ENCODE measurements at regions not wholly inside any gene's neighbourhood (a gene's known extent, or its start where the extent isn't known, plus 50 kb on each side); places are given as distances from the start of the nearest gene placed in this dataset.

- FAIRE-seq (no peak), DNase-seq (no peak)
- Histone ChIP-seq H3K4me1 (ENCODE audit: control insufficient read depth in 3 of 3, insufficient read depth in 2 of 3, low read depth in 1 of 3, low read length in 2 of 3) (no peaks in the 10 kb centered on the region), H3K27ac (ENCODE audit: low read depth in 1 of 3, low read length in 2 of 3) (no peak overlapping the region), H3K4me3 (ENCODE audit: low read depth in 1 of 3, low read length in 3 of 3) (no peak overlapping the region), H3K9me3 (ENCODE audit: control insufficient read depth in 2 of 2, insufficient read depth in 1 of 2, low read depth in 1 of 2, low read length in 1 of 2) (no peaks in the 10 kb centered on the region), H3K27me3 (ENCODE audit: control insufficient read depth in 3 of 3, insufficient read depth in 3 of 3, low read length in 3 of 3) (no peaks in the 10 kb centered on the region), H3K36me3 (ENCODE audit: control insufficient read depth in 3 of 3, insufficient read depth in 2 of 3, low read depth in 1 of 3, low read length in 3 of 3) (no peaks in the 10 kb centered on the region)
- 65 to 72% (median 66%) methylated on average over 6 of the region's 6 CpGs for WGBS, 3 donors
These were observed 122.7 kb downstream of the ZBTB18 start for GRCh38 chr1:244173769-244174168.

GRCh38 chr1:244174922-244175521 is 123.9 kb downstream of the ZBTB18 start:
- Histone ChIP-seq H3K4me1 (ENCODE audit: control insufficient read depth in 3 of 3, insufficient read depth in 2 of 3, low read depth in 1 of 3, low read length in 2 of 3) (no peaks in the 10 kb centered on the region), H3K27me3 (ENCODE audit: control insufficient read depth in 3 of 3, insufficient read depth in 3 of 3, low read length in 3 of 3) (no peaks in the 10 kb centered on the region), H3K27ac (ENCODE audit: low read depth in 1 of 3, low read length in 2 of 3) (no peak overlapping the region), H3K36me3 (ENCODE audit: control insufficient read depth in 3 of 3, insufficient read depth in 2 of 3, low read depth in 1 of 3, low read length in 3 of 3) (no peaks in the 10 kb centered on the region), H3K9me3 (ENCODE audit: control insufficient read depth in 2 of 2, insufficient read depth in 1 of 2, low read depth in 1 of 2, low read length in 1 of 2) (no peaks in the 10 kb centered on the region), H3K4me3 (ENCODE audit: low read depth in 1 of 3, low read length in 3 of 3) (no peak overlapping the region)
- no peak for DNase-seq
- no peak for FAIRE-seq
- WGBS, 3 donors: 48 to 77% (median 77%) methylated on average over 3 of the region's 3 CpGs

GRCh38 chr1:244176201-244176600 is 125.1 kb downstream of the ZBTB18 start:
- H3K27me3 ChIP-seq (ENCODE audit: control insufficient read depth in 3 of 3, insufficient read depth in 3 of 3, low read length in 3 of 3): no peaks in the 10 kb centered on the region
- H3K4me3 ChIP-seq (ENCODE audit: low read depth in 1 of 3, low read length in 3 of 3): no peak overlapping the region
- H3K36me3 ChIP-seq (ENCODE audit: control insufficient read depth in 3 of 3, insufficient read depth in 2 of 3, low read depth in 1 of 3, low read length in 3 of 3): no peaks in the 10 kb centered on the region
- H3K4me1 ChIP-seq (ENCODE audit: control insufficient read depth in 3 of 3, insufficient read depth in 2 of 3, low read depth in 1 of 3, low read length in 2 of 3): no peaks in the 10 kb centered on the region
- H3K27ac ChIP-seq (ENCODE audit: low read depth in 1 of 3, low read length in 2 of 3): no peak overlapping the region
- H3K9me3 ChIP-seq (ENCODE audit: control insufficient read depth in 2 of 2, insufficient read depth in 1 of 2, low read depth in 1 of 2, low read length in 1 of 2): no peaks in the 10 kb centered on the region
- WGBS, 3 donors: 53 to 74% (median 60%) methylated on average over 3 of the region's 3 CpGs
- no peak for DNase-seq
- FAIRE-seq: no peak

GRCh38 chr1:244180256-244180655 is 129.2 kb downstream of the ZBTB18 start:
- no peak for FAIRE-seq
- Histone ChIP-seq H3K4me3 (ENCODE audit: low read depth in 1 of 3, low read length in 3 of 3) (no peak overlapping the region), H3K4me1 (ENCODE audit: control insufficient read depth in 3 of 3, insufficient read depth in 2 of 3, low read depth in 1 of 3, low read length in 2 of 3) (no peaks in the 10 kb centered on the region), H3K36me3 (ENCODE audit: control insufficient read depth in 3 of 3, insufficient read depth in 2 of 3, low read depth in 1 of 3, low read length in 3 of 3) (no peaks in the 10 kb centered on the region), H3K27me3 (ENCODE audit: control insufficient read depth in 3 of 3, insufficient read depth in 3 of 3, low read length in 3 of 3) (no peaks in the 10 kb centered on the region), H3K27ac (ENCODE audit: low read depth in 1 of 3, low read length in 2 of 3) (no peak overlapping the region), H3K9me3 (ENCODE audit: control insufficient read depth in 2 of 2, insufficient read depth in 1 of 2, low read depth in 1 of 2, low read length in 1 of 2) (no peaks in the 10 kb centered on the region)
- DNase-seq: no peak
- WGBS, 3 donors: 73 to 82% (median 76%) methylated on average over 3 of the region's 3 CpGs

- no peak for FAIRE-seq
- Histone ChIP-seq H3K4me3 (ENCODE audit: low read depth in 1 of 3, low read length in 3 of 3) (no peak overlapping the region), H3K9me3 (ENCODE audit: control insufficient read depth in 2 of 2, insufficient read depth in 1 of 2, low read depth in 1 of 2, low read length in 1 of 2) (no peaks in the 10 kb centered on the region), H3K36me3 (ENCODE audit: control insufficient read depth in 3 of 3, insufficient read depth in 2 of 3, low read depth in 1 of 3, low read length in 3 of 3) (no peaks in the 10 kb centered on the region), H3K27me3 (ENCODE audit: control insufficient read depth in 3 of 3, insufficient read depth in 3 of 3, low read length in 3 of 3) (no peaks in the 10 kb centered on the region), H3K27ac (ENCODE audit: low read depth in 1 of 3, low read length in 2 of 3) (no peak overlapping the region), H3K4me1 (ENCODE audit: control insufficient read depth in 3 of 3, insufficient read depth in 2 of 3, low read depth in 1 of 3, low read length in 2 of 3) (no peaks in the 10 kb centered on the region)
- 90 to 96% (median 95%) methylated on average over 12 of the region's 12 CpGs for WGBS, 3 donors
- DNase-seq: no peak
These were observed 130.8 kb downstream of the ZBTB18 start for GRCh38 chr1:244181867-244182266.

- FAIRE-seq: no peak
- Histone ChIP-seq H3K36me3 (ENCODE audit: control insufficient read depth in 3 of 3, insufficient read depth in 2 of 3, low read depth in 1 of 3, low read length in 3 of 3) (no peaks in the 10 kb centered on the region), H3K4me3 (ENCODE audit: low read depth in 1 of 3, low read length in 3 of 3) (no peak overlapping the region), H3K27me3 (ENCODE audit: control insufficient read depth in 3 of 3, insufficient read depth in 3 of 3, low read length in 3 of 3) (no peaks in the 10 kb centered on the region), H3K9me3 (ENCODE audit: control insufficient read depth in 2 of 2, insufficient read depth in 1 of 2, low read depth in 1 of 2, low read length in 1 of 2) (no peaks in the 10 kb centered on the region), H3K27ac (ENCODE audit: low read depth in 1 of 3, low read length in 2 of 3) (no peak overlapping the region), H3K4me1 (ENCODE audit: control insufficient read depth in 3 of 3, insufficient read depth in 2 of 3, low read depth in 1 of 3, low read length in 2 of 3) (no peaks in the 10 kb centered on the region)
- WGBS, 3 donors: 78 to 82% (median 78%) methylated on average over 7 of the region's 7 CpGs
- no peak for DNase-seq
These were observed 132.0 kb downstream of the ZBTB18 start for GRCh38 chr1:244183037-244183436.

GRCh38 chr1:244186372-244186771 is 135.3 kb downstream of the ZBTB18 start:
- FAIRE-seq: no peak
- Histone ChIP-seq H3K27ac (ENCODE audit: low read depth in 1 of 3, low read length in 2 of 3) (no peak overlapping the region), H3K9me3 (ENCODE audit: control insufficient read depth in 2 of 2, insufficient read depth in 1 of 2, low read depth in 1 of 2, low read length in 1 of 2) (peaks cover 0 to 3% of the 10 kb centered on the region in 2 donors), H3K36me3 (ENCODE audit: control insufficient read depth in 3 of 3, insufficient read depth in 2 of 3, low read depth in 1 of 3, low read length in 3 of 3) (no peaks in the 10 kb centered on the region), H3K4me3 (ENCODE audit: low read depth in 1 of 3, low read length in 3 of 3) (no peak overlapping the region), H3K4me1 (ENCODE audit: control insufficient read depth in 3 of 3, insufficient read depth in 2 of 3, low read depth in 1 of 3, low read length in 2 of 3) (no peaks in the 10 kb centered on the region), H3K27me3 (ENCODE audit: control insufficient read depth in 3 of 3, insufficient read depth in 3 of 3, low read length in 3 of 3) (no peaks in the 10 kb centered on the region)
- DNase-seq: no peak
- 83 to 89% (median 88%) methylated on average over 10 of the region's 10 CpGs for WGBS, 3 donors

- H3K36me3 ChIP-seq (ENCODE audit: control insufficient read depth in 3 of 3, insufficient read depth in 2 of 3, low read depth in 1 of 3, low read length in 3 of 3): no peaks in the 10 kb centered on the region
- peaks cover 0 to 3% of the 10 kb centered on the region in 2 donors for H3K9me3 ChIP-seq (ENCODE audit: control insufficient read depth in 2 of 2, insufficient read depth in 1 of 2, low read depth in 1 of 2, low read length in 1 of 2)
- H3K4me3 ChIP-seq (ENCODE audit: low read depth in 1 of 3, low read length in 3 of 3): no peak overlapping the region
- 92 to 93% (median 93%) methylated on average over 12 of the region's 12 CpGs for WGBS, 3 donors
- H3K27ac ChIP-seq (ENCODE audit: low read depth in 1 of 3, low read length in 2 of 3): no peak overlapping the region
- DNase-seq (no peak), FAIRE-seq (no peak)
- no peaks in the 10 kb centered on the region for H3K27me3 ChIP-seq (ENCODE audit: control insufficient read depth in 3 of 3, insufficient read depth in 3 of 3, low read length in 3 of 3)
- H3K4me1 ChIP-seq (ENCODE audit: control insufficient read depth in 3 of 3, insufficient read depth in 2 of 3, low read depth in 1 of 3, low read length in 2 of 3): no peaks in the 10 kb centered on the region
These were observed 136.2 kb downstream of the ZBTB18 start for GRCh38 chr1:244187310-244187709.

GRCh38 chr1:244191581-244191980 is 140.5 kb downstream of the ZBTB18 start:
- H3K27ac ChIP-seq (ENCODE audit: low read depth in 1 of 3, low read length in 2 of 3): no peak overlapping the region
- FAIRE-seq (no peak), DNase-seq (no peak)
- H3K4me3 ChIP-seq (ENCODE audit: low read depth in 1 of 3, low read length in 3 of 3): no peak overlapping the region
- no peaks in the 10 kb centered on the region for H3K36me3 ChIP-seq (ENCODE audit: control insufficient read depth in 3 of 3, insufficient read depth in 2 of 3, low read depth in 1 of 3, low read length in 3 of 3)
- 79 to 85% (median 83%) methylated on average over 5 of the region's 5 CpGs for WGBS, 3 donors
- H3K4me1 ChIP-seq (ENCODE audit: control insufficient read depth in 3 of 3, insufficient read depth in 2 of 3, low read depth in 1 of 3, low read length in 2 of 3): no peaks in the 10 kb centered on the region
- H3K9me3 ChIP-seq (ENCODE audit: control insufficient read depth in 2 of 2, insufficient read depth in 1 of 2, low read depth in 1 of 2, low read length in 1 of 2): peaks cover 0 to 3% of the 10 kb centered on the region in 2 donors
- H3K27me3 ChIP-seq (ENCODE audit: control insufficient read depth in 3 of 3, insufficient read depth in 3 of 3, low read length in 3 of 3): no peaks in the 10 kb centered on the region
